HEK293T (cell line): ENCODE measurements at regions not wholly inside any gene's neighbourhood (a gene's known extent, or its start where the extent isn't known, plus 50 kb on each side); places are given as distances from the start of the nearest gene placed in this dataset.

Source experiments
- CTBP1 ChIP-seq: fragments of 450-650 bp; IDR thresholded peaks from 2 replicates; pipeline ENCODE4 v1.6.1; 2016; ENCODE audit warnings: borderline replicate concordance
- ELF4 ChIP-seq: fragments of 450-650 bp; IDR thresholded peaks from 2 replicates; pipeline ENCODE4 v1.6.1; 2017; ENCODE audit warnings: antibody characterized with exemption
- FOXA1 ChIP-seq: fragments of 450-650 bp; IDR thresholded peaks from 2 replicates; pipeline ENCODE4 v1.6.1; 2016; ENCODE audit warnings: mild to moderate bottlenecking
- FOXM1 ChIP-seq: fragments of 450-650 bp; IDR thresholded peaks from 2 replicates; pipeline ENCODE4 v1.6.1; 2017; ENCODE audit warnings: mild to moderate bottlenecking, borderline replicate concordance
- HDGF ChIP-seq: fragments of 450-650 bp; IDR thresholded peaks from 2 replicates; pipeline ENCODE4 v1.6.1; 2017; ENCODE audit warnings: antibody characterized with exemption, borderline replicate concordance
- SP1 ChIP-seq: fragments of 450-650 bp; IDR thresholded peaks from 2 replicates; pipeline ENCODE4 v1.6.1; 2017
- ZNF384 ChIP-seq: fragments of 450-650 bp; IDR thresholded peaks from 2 replicates; pipeline ENCODE4 v1.6.1; 2016
- TF ChIP-seq, protein P1 (sequence below): fragments of 450-650 bp; IDR thresholded peaks from 2 replicates; pipeline ENCODE4 v1.6.1; 2016

DNA sequence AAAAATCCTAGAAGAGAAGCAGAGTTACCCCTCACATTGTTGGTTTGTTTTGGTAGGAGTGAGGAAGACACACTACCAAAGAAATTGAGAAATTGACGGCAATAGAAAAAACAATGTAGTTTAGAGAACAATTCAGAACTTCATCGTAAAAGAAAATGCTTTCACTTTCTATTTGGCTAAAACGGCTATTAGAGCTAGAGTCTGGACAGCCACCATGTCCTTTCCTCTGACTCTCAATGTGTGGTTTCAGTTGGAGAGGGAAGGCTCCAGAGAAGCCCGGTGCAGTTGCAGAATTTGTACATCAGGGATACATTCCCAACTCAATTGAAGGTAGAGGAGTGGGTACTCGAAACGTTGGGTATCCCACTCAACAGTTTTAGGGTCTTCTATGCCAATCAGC lies 535.3 kb downstream of the GALC start:
- TF ChIP-seq, protein P1, sequence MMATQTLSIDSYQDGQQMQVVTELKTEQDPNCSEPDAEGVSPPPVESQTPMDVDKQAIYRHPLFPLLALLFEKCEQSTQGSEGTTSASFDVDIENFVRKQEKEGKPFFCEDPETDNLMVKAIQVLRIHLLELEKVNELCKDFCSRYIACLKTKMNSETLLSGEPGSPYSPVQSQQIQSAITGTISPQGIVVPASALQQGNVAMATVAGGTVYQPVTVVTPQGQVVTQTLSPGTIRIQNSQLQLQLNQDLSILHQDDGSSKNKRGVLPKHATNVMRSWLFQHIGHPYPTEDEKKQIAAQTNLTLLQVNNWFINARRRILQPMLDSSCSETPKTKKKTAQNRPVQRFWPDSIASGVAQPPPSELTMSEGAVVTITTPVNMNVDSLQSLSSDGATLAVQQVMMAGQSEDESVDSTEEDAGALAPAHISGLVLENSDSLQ = no peak
- TF ChIP-seq SP1 (no peak), HDGF (no peak), FOXM1 (no peak), FOXA1 (no peak), ZNF384 (no peak), CTBP1 (no peak), ELF4 (no peak)
